ENCODE measurements at regions not wholly inside any gene's neighbourhood (a gene's known extent, or its start where the extent isn't known, plus 50 kb on each side); places are given as distances from the start of the nearest gene placed in this dataset.

- no peak for ATAC-seq (ENCODE audit: insufficient number of reproducible peaks, low FRiP score, low read depth)
- no peak for DNase-seq (ENCODE audit: low spot score)
- Histone ChIP-seq H3K27ac (no peak overlapping the region), H3K4me1 (ENCODE audit: control insufficient read depth in 1 of 2, low read depth in 2 of 2) (peaks cover 3 to 21% of the 10 kb centered on the region in 2 donors), H3K27me3 (replicated peaks; ENCODE audit: insufficient read depth) (no peaks in the 10 kb centered on the region), H3K36me3 (no peaks in the 10 kb centered on the region), H3K4me3 (no peak overlapping the region), H3K9me3 (no peaks in the 10 kb centered on the region)
- no peak for TF ChIP-seq CTCF (IDR thresholded peaks at IDR 0.05)
These were observed 183.0 kb downstream of the SUCNR1 start for GRCh38 chr3:152056481-152056880.

- DNase-seq (ENCODE audit: low spot score) (no peak), ATAC-seq (ENCODE audit: insufficient number of reproducible peaks, low FRiP score, low read depth) (no peak)
- Histone ChIP-seq H3K27me3 (replicated peaks; ENCODE audit: insufficient read depth) (no peaks in the 10 kb centered on the region), H3K9me3 (no peaks in the 10 kb centered on the region), H3K4me3 (no peak overlapping the region), H3K27ac (no peak overlapping the region), H3K36me3 (no peaks in the 10 kb centered on the region), H3K4me1 (ENCODE audit: control insufficient read depth in 1 of 2, low read depth in 2 of 2) (peaks cover 3 to 21% of the 10 kb centered on the region in 2 donors)
- TF ChIP-seq CTCF (IDR thresholded peaks at IDR 0.05) = no peak
These were observed 183.5 kb downstream of the SUCNR1 start for GRCh38 chr3:152056987-152057386.

GRCh38 chr3:152058856-152059255 is 185.4 kb downstream of the SUCNR1 start:
- no peak for DNase-seq (ENCODE audit: low spot score)
- Histone ChIP-seq H3K4me1 (ENCODE audit: control insufficient read depth in 1 of 2, low read depth in 2 of 2) (peaks cover 3 to 21% of the 10 kb centered on the region in 2 donors), H3K27ac (no peak overlapping the region), H3K36me3 (no peaks in the 10 kb centered on the region), H3K27me3 (replicated peaks; ENCODE audit: insufficient read depth) (no peaks in the 10 kb centered on the region), H3K9me3 (no peaks in the 10 kb centered on the region), H3K4me3 (no peak overlapping the region)
- no peak for ATAC-seq (ENCODE audit: insufficient number of reproducible peaks, low FRiP score, low read depth)
- no peak for TF ChIP-seq CTCF (IDR thresholded peaks at IDR 0.05)

- no peaks in the 10 kb centered on the region for H3K9me3 ChIP-seq
- H3K36me3 ChIP-seq = no peaks in the 10 kb centered on the region
- H3K4me1 ChIP-seq (ENCODE audit: control insufficient read depth in 1 of 2, low read depth in 2 of 2) = peaks cover 3 to 21% of the 10 kb centered on the region in 2 donors
- no peak overlapping the region for H3K4me3 ChIP-seq
- H3K27ac ChIP-seq = no peak overlapping the region
- no peaks in the 10 kb centered on the region for H3K27me3 ChIP-seq (replicated peaks; ENCODE audit: insufficient read depth)
- ATAC-seq (ENCODE audit: insufficient number of reproducible peaks, low FRiP score, low read depth) (no peak), DNase-seq (ENCODE audit: low spot score) (no peak)
- TF ChIP-seq CTCF (IDR thresholded peaks at IDR 0.05) = no peak
These were observed 187.3 kb downstream of the SUCNR1 start for GRCh38 chr3:152060701-152061100.

DNA sequence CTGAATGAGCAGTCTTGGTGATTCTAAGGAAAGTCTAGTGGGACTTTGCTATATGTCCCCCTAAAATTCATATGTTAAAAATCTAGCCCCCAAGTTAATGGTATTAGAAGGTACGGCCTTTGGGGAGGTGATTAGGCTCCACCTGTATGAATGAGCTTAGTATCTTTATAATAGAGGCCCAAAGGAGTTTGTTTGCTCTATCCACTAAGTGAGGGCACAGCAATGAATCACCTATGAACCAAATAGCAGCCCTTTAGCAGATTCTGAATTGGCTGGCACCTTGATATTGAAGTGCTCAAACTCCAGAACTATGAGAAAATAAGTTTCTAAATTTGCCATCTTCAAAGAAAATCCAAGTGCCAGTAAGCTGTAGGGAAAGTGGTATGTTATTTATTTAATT is 187.9 kb downstream of the SUCNR1 start:
- H3K27me3 ChIP-seq (replicated peaks; ENCODE audit: insufficient read depth) = no peaks in the 10 kb centered on the region
- no peaks in the 10 kb centered on the region for H3K9me3 ChIP-seq
- no peak overlapping the region for H3K4me3 ChIP-seq
- no peak for TF ChIP-seq CTCF (IDR thresholded peaks at IDR 0.05)
- peaks cover 3 to 21% of the 10 kb centered on the region in 2 donors for H3K4me1 ChIP-seq (ENCODE audit: control insufficient read depth in 1 of 2, low read depth in 2 of 2)
- H3K36me3 ChIP-seq = no peaks in the 10 kb centered on the region
- DNase-seq (ENCODE audit: low spot score) (no peak), ATAC-seq (ENCODE audit: insufficient number of reproducible peaks, low FRiP score, low read depth) (no peak)
- no peak overlapping the region for H3K27ac ChIP-seq
